ENCODE measurements at regions not wholly inside any gene's neighbourhood (a gene's known extent, or its start where the extent isn't known, plus 50 kb on each side); places are given as distances from the start of the nearest gene placed in this dataset.

DNA sequence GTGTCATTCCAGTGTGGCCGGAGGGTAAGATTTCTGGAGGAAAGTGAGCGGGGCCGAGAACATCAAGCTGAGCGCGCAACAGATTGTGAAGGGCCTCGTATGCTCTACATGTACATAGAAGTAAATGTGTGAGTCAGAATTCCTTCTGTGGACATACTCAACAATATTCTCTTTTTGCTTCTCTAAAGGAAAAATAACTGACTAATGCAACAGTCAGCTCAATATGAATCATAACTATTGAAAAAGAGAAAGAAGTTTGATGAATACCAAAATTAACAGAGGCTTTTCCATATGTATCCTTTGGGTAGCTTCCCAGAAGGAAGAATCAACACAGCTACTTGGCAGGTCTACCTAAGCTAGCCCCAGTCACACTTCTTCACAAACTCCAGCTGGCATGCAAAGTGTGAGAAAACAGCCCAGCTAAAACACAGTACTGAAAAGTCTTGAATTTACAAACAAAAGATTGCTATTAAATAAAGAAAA lies 87.5 kb upstream of the ZFP42 start (continued):
- no peak for TF ChIP-seq ZNF214 (tag by site-specific recombination; IDR thresholded peaks at IDR 0.05; ENCODE audit: borderline replicate concordance)
- TF ChIP-seq ZSCAN23 (tag by site-specific recombination; IDR thresholded peaks at IDR 0.05), result no peak
- TF ChIP-seq GLIS2 (tag by site-specific recombination; IDR thresholded peaks at IDR 0.05), result no peak
- TF ChIP-seq KLF10 (tag by site-specific recombination; IDR thresholded peaks at IDR 0.05), result no peak
- no peak for TF ChIP-seq ZNF670 (tag by site-specific recombination; IDR thresholded peaks at IDR 0.05; ENCODE audit: low read depth)
- TF ChIP-seq, protein P1, sequence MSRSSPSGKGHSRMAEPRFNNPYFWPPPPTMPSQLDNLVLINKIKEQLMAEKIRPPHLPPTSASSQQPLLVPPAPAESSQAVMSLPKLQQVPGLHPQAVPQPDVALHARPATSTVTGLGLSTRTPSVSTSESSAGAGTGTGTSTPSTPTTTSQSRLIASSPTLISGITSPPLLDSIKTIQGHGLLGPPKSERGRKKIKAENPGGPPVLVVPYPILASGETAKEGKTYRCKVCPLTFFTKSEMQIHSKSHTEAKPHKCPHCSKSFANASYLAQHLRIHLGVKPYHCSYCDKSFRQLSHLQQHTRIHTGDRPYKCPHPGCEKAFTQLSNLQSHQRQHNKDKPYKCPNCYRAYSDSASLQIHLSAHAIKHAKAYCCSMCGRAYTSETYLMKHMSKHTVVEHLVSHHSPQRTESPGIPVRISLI (tag by site-specific recombination; IDR thresholded peaks at IDR 0.05), result no peak
- no peak for TF ChIP-seq ZNF544 (tag by site-specific recombination; IDR thresholded peaks at IDR 0.05)
- no peak for TF ChIP-seq ZNF121 (tag by site-specific recombination; IDR thresholded peaks at IDR 0.05)
- TF ChIP-seq ZNF16 (tag by site-specific recombination; IDR thresholded peaks at IDR 0.05; ENCODE audit: low read depth), result no peak

DNA sequence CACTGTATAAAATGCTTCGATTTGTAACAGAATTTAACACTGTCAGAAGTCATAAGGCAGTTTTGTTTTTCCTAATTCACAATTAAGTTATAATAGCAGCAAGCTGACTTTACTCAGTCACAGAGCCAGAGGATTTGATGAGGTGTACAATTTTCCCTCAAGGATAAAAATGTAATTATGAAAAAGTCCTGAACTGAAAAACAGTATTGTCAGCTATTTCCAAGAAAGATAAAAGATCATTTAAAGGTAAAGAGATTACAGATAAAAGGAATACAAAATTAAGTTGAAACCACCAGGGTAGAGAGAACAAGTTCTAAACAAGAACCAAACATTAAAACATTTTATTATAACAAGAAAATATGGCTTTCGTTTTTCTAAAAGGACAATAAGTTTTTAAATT lies 86.8 kb upstream of the ZFP42 start:
- ChIA-PET CTCF (no interaction called here), POLR2A (no interaction called here)

DNA sequence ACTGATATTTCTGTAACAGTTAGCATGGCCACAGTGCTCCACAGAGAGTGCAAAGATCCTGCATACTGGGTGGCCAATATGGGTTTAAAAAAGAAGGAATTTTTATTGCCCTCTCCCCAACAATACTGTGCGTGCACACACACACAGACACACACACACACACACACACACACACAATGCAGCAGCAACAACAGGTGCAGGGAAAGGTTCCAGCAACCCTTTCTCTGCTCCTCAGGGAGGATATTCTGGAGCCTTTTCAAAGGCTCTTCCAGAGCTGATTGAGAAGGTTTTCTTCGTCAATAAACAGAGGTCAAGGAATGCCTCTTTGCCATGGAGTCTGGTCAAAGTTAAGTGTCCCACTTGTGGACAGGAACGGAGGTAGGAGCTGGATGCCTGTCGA lies 84.8 kb upstream of the ZFP42 start:
- Histone ChIP-seq H3K4me1 (ENCODE audit: control insufficient read depth, insufficient read depth, low read length) (no peaks in the 10 kb centered on the region), H3K4me3 (ENCODE audit: low read depth, low read length) (no peak overlapping the region), H3K9me3 (ENCODE audit: control insufficient read depth, insufficient read depth, low read depth, low read length) (no peaks in the 10 kb centered on the region), H3K27ac (ENCODE audit: extremely low read depth, low read depth, low read length) (no peak overlapping the region), H3K36me3 (ENCODE audit: control insufficient read depth in 2 of 2, insufficient read depth in 1 of 2, low read length in 2 of 2) (no peaks in the 10 kb centered on the region)
- TF ChIP-seq ZNF335 (tag by site-specific recombination; conservative IDR thresholded peaks at IDR 0.05) (no peak), ZNF169 (tag by site-specific recombination; IDR thresholded peaks at IDR 0.05) (no peak), ZNF548 (tag by site-specific recombination; IDR thresholded peaks at IDR 0.05) (no peak), ZNF626 (tag by site-specific recombination; IDR thresholded peaks at IDR 0.05) (no peak), ZNF530 (tag by site-specific recombination; IDR thresholded peaks at IDR 0.05; ENCODE audit: low read depth) (no peak), RBAK (tag by site-specific recombination; IDR thresholded peaks at IDR 0.05) (no peak), KLF8 (tag by site-specific recombination; IDR thresholded peaks at IDR 0.05) (no peak), ZNF777 (tag by site-specific recombination; IDR thresholded peaks at IDR 0.05; ENCODE audit: borderline replicate concordance) (no peak), ZNF23 (tag by site-specific recombination; IDR thresholded peaks at IDR 0.05; ENCODE audit: borderline replicate concordance) (no peak), ZNF324 (tag by site-specific recombination; IDR thresholded peaks at IDR 0.05) (no peak)
- TF ChIP-seq, protein P2, sequence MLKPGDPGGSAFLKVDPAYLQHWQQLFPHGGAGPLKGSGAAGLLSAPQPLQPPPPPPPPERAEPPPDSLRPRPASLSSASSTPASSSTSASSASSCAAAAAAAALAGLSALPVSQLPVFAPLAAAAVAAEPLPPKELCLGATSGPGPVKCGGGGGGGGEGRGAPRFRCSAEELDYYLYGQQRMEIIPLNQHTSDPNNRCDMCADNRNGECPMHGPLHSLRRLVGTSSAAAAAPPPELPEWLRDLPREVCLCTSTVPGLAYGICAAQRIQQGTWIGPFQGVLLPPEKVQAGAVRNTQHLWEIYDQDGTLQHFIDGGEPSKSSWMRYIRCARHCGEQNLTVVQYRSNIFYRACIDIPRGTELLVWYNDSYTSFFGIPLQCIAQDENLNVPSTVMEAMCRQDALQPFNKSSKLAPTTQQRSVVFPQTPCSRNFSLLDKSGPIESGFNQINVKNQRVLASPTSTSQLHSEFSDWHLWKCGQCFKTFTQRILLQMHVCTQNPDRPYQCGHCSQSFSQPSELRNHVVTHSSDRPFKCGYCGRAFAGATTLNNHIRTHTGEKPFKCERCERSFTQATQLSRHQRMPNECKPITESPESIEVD (tag by site-specific recombination; IDR thresholded peaks at IDR 0.05), result no peak
- TF ChIP-seq, protein P3, sequence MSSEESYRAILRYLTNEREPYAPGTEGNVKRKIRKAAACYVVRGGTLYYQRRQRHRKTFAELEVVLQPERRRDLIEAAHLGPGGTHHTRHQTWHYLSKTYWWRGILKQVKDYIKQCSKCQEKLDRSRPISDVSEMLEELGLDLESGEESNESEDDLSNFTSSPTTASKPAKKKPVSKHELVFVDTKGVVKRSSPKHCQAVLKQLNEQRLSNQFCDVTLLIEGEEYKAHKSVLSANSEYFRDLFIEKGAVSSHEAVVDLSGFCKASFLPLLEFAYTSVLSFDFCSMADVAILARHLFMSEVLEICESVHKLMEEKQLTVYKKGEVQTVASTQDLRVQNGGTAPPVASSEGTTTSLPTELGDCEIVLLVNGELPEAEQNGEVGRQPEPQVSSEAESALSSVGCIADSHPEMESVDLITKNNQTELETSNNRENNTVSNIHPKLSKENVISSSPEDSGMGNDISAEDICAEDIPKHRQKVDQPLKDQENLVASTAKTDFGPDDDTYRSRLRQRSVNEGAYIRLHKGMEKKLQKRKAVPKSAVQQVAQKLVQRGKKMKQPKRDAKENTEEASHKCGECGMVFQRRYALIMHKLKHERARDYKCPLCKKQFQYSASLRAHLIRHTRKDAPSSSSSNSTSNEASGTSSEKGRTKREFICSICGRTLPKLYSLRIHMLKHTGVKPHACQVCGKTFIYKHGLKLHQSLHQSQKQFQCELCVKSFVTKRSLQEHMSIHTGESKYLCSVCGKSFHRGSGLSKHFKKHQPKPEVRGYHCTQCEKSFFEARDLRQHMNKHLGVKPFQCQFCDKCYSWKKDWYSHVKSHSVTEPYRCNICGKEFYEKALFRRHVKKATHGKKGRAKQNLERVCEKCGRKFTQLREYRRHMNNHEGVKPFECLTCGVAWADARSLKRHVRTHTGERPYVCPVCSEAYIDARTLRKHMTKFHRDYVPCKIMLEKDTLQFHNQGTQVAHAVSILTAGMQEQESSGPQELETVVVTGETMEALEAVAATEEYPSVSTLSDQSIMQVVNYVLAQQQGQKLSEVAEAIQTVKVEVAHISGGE (tag by site-specific recombination; conservative IDR thresholded peaks at IDR 0.05; ENCODE audit: low read depth), result no peak
- TF ChIP-seq, protein P4, sequence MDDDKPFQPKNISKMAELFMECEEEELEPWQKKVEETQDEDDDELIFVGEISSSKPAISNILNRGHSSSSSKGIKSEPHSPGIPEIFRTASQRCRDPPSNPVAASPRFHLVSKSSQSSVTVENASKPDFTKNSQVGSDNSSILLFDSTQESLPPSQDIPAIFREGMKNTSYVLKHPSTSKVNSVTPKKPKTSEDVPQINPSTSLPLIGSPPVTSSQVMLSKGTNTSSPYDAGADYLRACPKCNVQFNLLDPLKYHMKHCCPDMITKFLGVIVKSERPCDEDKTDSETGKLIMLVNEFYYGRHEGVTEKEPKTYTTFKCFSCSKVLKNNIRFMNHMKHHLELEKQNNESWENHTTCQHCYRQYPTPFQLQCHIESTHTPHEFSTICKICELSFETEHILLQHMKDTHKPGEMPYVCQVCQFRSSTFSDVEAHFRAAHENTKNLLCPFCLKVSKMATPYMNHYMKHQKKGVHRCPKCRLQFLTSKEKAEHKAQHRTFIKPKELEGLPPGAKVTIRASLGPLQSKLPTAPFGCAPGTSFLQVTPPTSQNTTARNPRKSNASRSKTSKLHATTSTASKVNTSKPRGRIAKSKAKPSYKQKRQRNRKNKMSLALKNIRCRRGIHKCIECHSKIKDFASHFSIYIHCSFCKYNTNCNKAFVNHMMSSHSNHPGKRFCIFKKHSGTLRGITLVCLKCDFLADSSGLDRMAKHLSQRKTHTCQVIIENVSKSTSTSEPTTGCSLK (tag by site-specific recombination; IDR thresholded peaks at IDR 0.05), result no peak
- ChIA-PET CTCF (interaction anchor here (0.9 kb wide), 1 partner anchor 11 kb away, joined by 3 read pairs; no protein-coding TSS in a partner anchor), POLR2A (interaction anchor here (0.7 kb wide), 1 partner anchor 1109 kb away, joined by 3 read pairs; no protein-coding TSS in a partner anchor)

More for the DNA sequence above, 86.8 kb upstream of the ZFP42 start:
- H3K27ac ChIP-seq (ENCODE audit: extremely low read depth, low read depth, low read length), result no peak overlapping the region
- no peaks in the 10 kb centered on the region for H3K9me3 ChIP-seq (ENCODE audit: control insufficient read depth, insufficient read depth, low read depth, low read length)
- no peak overlapping the region for H3K4me3 ChIP-seq (ENCODE audit: low read depth, low read length)
- H3K36me3 ChIP-seq (ENCODE audit: control insufficient read depth in 2 of 2, insufficient read depth in 1 of 2, low read length in 2 of 2), result no peaks in the 10 kb centered on the region
- TF ChIP-seq, protein P5, sequence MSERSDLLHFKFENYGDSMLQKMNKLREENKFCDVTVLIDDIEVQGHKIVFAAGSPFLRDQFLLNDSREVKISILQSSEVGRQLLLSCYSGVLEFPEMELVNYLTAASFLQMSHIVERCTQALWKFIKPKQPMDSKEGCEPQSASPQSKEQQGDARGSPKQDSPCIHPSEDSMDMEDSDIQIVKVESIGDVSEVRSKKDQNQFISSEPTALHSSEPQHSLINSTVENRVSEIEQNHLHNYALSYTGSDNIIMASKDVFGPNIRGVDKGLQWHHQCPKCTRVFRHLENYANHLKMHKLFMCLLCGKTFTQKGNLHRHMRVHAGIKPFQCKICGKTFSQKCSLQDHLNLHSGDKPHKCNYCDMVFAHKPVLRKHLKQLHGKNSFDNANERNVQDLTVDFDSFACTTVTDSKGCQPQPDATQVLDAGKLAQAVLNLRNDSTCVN (tag by site-specific recombination; optimal IDR thresholded peaks at IDR 0.05), result no peak
- TF ChIP-seq ZSCAN23 (tag by site-specific recombination; IDR thresholded peaks at IDR 0.05) (no peak), ZNF621 (tag by site-specific recombination; IDR thresholded peaks at IDR 0.05) (no peak)
- H3K4me1 ChIP-seq (ENCODE audit: control insufficient read depth, insufficient read depth, low read length), result no peaks in the 10 kb centered on the region

Data from HEK293 (cell line).